ENCODE measurements at regions not wholly inside any gene's neighbourhood (a gene's known extent, or its start where the extent isn't known, plus 50 kb on each side); places are given as distances from the start of the nearest gene placed in this dataset.

- no peak for TF ChIP-seq ZHX2 (IDR thresholded peaks at IDR 0.05; ENCODE audit: low read depth)
- no peak for TF ChIP-seq ZHX2 (CRISPR knock-in tag; IDR thresholded peaks at IDR 0.05; ENCODE audit: borderline replicate concordance)
- no peak for TF ChIP-seq ZNF333 (CRISPR knock-in tag; IDR thresholded peaks at IDR 0.05; ENCODE audit: borderline replicate concordance)
- no peak for TF ChIP-seq FOXO4 (CRISPR knock-in tag; conservative IDR thresholded peaks at IDR 0.05)
These were observed 236.8 kb upstream of the TARS1 start (continued) for GRCh38 chr5:33203931-33204330.

- Histone ChIP-seq H3K4me3 (replicated peaks in 1 of 3; ENCODE audit: insufficient read depth in 1 of 3, low read depth in 2 of 3, low read length in 3 of 3) (no peak overlapping the region), H3K4me1 (ENCODE audit: insufficient read depth, low read length) (peaks cover 13% of the 10 kb centered on the region), H3K9me3 (ENCODE audit: low read length) (no peaks in the 10 kb centered on the region), H3K9ac (ENCODE audit: insufficient read depth, low read depth, low read length) (no peak overlapping the region), H3K79me2 (ENCODE audit: insufficient read depth, low read length) (no peaks in the 10 kb centered on the region), H3K4me2 (ENCODE audit: low read depth, low read length) (no peak overlapping the region), H4K20me1 (ENCODE audit: insufficient read depth, low read length) (no peaks in the 10 kb centered on the region), H2AFZ (ENCODE audit: low read length) (no peak overlapping the region), H3K27ac (ENCODE audit: extremely low read length, insufficient read depth, low read length) (no peak overlapping the region), H3K36me3 (replicated peaks in 1 of 2; ENCODE audit: control insufficient read depth in 1 of 2, insufficient read depth in 2 of 2, low read length in 2 of 2) (no peaks in the 10 kb centered on the region), H3K27me3 (ENCODE audit: control insufficient read depth in 1 of 2, insufficient read depth in 2 of 2, low read length in 2 of 2) (no peaks in the 10 kb centered on the region; a peak in 1 of 5 replicates)
- CTCF ChIA-PET (ENCODE audit: low intra/inter-chr PET ratio, low total read pairs): no interaction called here
- no peak for DNase-seq (ENCODE audit: low spot score)
- no peak for FAIRE-seq
- intact Hi-C loops (cut with micrococcal nuclease; ENCODE audit: unreplicated experiment): no loop called here
- no TSS peak for BruUV-seq (replicated peaks)
- 1% methylated on average over 3 of the region's 3 CpGs for WGBS (ENCODE audit: low lambda C conversion rate)
- POLR2A ChIA-PET: no interaction called here
- in situ Hi-C loops (cut with HindIII; ENCODE audit: extremely low pct_ligation_motif_present, low pct_unique_long_range_greater_than_20kb): no loop called here
- no peak for ATAC-seq
- TF ChIP-seq ZNF34 (CRISPR knock-in tag; IDR thresholded peaks at IDR 0.05; ENCODE audit: borderline replicate concordance) (no peak), SNRNP70 (IDR thresholded peaks at IDR 0.05; ENCODE audit: low read depth, low read length) (no peak), GMEB2 (CRISPR knock-in tag; IDR thresholded peaks at IDR 0.05; ENCODE audit: low read depth) (no peak), HOXA9 (CRISPR knock-in tag; IDR thresholded peaks at IDR 0.05; ENCODE audit: borderline replicate concordance) (no peak), CENPBD1 (CRISPR knock-in tag; IDR thresholded peaks at IDR 0.05; ENCODE audit: borderline replicate concordance, low read depth) (no peak), ZNF496 (CRISPR knock-in tag; IDR thresholded peaks at IDR 0.05; ENCODE audit: insufficient replicate concordance) (no peak)
These were observed 235.7 kb upstream of the TARS1 start for GRCh38 chr5:33205079-33205478.
